ENCODE measurements at regions not wholly inside any gene's neighbourhood (a gene's known extent, or its start where the extent isn't known, plus 50 kb on each side); places are given as distances from the start of the nearest gene placed in this dataset.
"Not testable (repeated sequence)": the region's sequence is repeated elsewhere in the genome, so short reads cannot be mapped to it uniquely, and the experiment has no call there.

DNA sequence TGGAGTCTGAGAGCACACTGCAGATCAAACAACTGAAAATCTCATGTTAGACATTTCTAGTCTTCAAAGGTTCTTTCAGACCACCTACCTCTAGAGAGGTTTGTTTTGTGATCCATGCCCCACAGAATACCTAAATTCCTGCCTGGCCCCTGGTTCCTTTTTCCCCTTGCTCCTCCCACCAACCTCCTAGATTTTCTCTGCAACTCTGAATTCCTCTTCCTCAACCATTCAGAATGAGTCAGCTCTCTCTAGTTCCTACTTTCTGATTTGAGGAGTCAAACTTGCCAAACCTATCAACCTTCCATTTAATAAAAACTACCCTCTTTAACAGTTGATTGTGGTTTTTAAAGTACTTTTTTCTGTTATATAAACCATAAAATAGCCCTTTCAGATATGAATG is 83.2 kb upstream of the ZNF462 start:
- POLR2A ChIA-PET = no interaction called here
- CTCF ChIA-PET = no interaction called here
- TF ChIP-seq, protein P1, sequence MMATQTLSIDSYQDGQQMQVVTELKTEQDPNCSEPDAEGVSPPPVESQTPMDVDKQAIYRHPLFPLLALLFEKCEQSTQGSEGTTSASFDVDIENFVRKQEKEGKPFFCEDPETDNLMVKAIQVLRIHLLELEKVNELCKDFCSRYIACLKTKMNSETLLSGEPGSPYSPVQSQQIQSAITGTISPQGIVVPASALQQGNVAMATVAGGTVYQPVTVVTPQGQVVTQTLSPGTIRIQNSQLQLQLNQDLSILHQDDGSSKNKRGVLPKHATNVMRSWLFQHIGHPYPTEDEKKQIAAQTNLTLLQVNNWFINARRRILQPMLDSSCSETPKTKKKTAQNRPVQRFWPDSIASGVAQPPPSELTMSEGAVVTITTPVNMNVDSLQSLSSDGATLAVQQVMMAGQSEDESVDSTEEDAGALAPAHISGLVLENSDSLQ (IDR thresholded peaks at IDR 0.05) = no peak
- TF ChIP-seq CTBP1 (IDR thresholded peaks at IDR 0.05; ENCODE audit: borderline replicate concordance) (no peak), TARDBP (IDR thresholded peaks at IDR 0.05) (no peak), ZNF384 (IDR thresholded peaks at IDR 0.05) (no peak), SP1 (IDR thresholded peaks at IDR 0.05) (no peak), SUZ12 (IDR thresholded peaks at IDR 0.05) (no peak), LEF1 (IDR thresholded peaks at IDR 0.05; ENCODE audit: borderline replicate concordance) (no peak), ELF4 (IDR thresholded peaks at IDR 0.05) (no peak), FOXK2 (IDR thresholded peaks at IDR 0.05) (no peak), HDGF (IDR thresholded peaks at IDR 0.05; ENCODE audit: borderline replicate concordance) (no peak), BHLHE40 (IDR thresholded peaks at IDR 0.05; ENCODE audit: borderline replicate concordance) (no peak), NFRKB (IDR thresholded peaks at IDR 0.05) (no peak), FOXA1 (IDR thresholded peaks at IDR 0.05) (no peak), L3MBTL2 (conservative IDR thresholded peaks at IDR 0.05) (no peak), ARNT (IDR thresholded peaks at IDR 0.05) (no peak), FOXM1 (IDR thresholded peaks at IDR 0.05; ENCODE audit: borderline replicate concordance) (no peak)
- DNase-seq (ENCODE audit: extremely low spot score) = no peak

DNA sequence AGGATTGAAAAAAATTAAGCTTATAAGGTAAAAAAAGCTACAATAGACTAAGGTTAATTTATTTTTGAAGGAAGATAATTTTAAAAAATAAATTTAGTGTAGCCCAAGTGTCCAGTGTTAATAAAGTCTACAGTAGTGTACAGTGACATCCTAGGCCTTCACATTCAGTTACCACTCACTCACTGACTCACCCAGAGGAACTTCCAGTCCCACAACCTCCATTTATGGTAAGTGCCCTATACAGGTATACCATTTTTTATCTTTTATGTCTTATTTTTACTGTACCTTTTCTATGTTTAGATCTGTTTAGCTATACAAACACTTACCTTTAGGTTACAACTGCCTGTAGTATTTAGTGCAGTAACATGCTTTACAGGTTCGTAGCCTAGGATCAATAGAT is 79.8 kb upstream of the ZNF462 start:
- TF ChIP-seq SUZ12 (IDR thresholded peaks at IDR 0.05) (no peak), L3MBTL2 (conservative IDR thresholded peaks at IDR 0.05) (no peak), FOXM1 (IDR thresholded peaks at IDR 0.05; ENCODE audit: borderline replicate concordance) (no peak), NFRKB (IDR thresholded peaks at IDR 0.05) (no peak), LEF1 (IDR thresholded peaks at IDR 0.05; ENCODE audit: borderline replicate concordance) (no peak), CTBP1 (IDR thresholded peaks at IDR 0.05; ENCODE audit: borderline replicate concordance) (no peak), ELF4 (IDR thresholded peaks at IDR 0.05) (no peak), ARNT (IDR thresholded peaks at IDR 0.05) (no peak), SP1 (IDR thresholded peaks at IDR 0.05) (no peak), ZNF384 (IDR thresholded peaks at IDR 0.05) (no peak), BHLHE40 (IDR thresholded peaks at IDR 0.05; ENCODE audit: borderline replicate concordance) (no peak), TARDBP (IDR thresholded peaks at IDR 0.05) (no peak), FOXA1 (IDR thresholded peaks at IDR 0.05) (no peak), HDGF (IDR thresholded peaks at IDR 0.05; ENCODE audit: borderline replicate concordance) (no peak), FOXK2 (IDR thresholded peaks at IDR 0.05) (no peak)
- TF ChIP-seq, protein P1 (IDR thresholded peaks at IDR 0.05) = no peak
- no peak for DNase-seq (ENCODE audit: extremely low spot score)
- ChIA-PET POLR2A (no interaction called here), CTCF (interaction anchor here (0.6 kb wide), 1 partner anchor 122 kb away, joined by 3 read pairs; no protein-coding TSS in a partner anchor)

DNA sequence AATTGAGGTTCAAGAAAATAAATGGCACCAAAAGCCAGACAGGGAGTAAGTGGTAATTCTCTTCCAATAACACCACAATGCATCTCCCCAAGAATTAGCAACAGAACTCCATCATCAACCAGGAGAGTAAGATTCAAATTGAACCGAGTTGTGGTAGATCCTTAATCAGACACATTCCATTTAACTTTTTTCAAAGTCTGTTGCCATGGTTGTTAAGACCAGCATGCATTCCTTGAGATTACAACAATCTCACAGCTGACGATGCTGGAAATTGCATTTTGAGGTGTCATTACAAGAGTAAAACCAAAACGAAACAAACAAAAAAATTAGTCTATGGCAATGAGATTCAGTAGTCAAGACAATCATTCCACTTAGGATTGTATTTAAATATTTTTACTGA is 78.9 kb upstream of the ZNF462 start:
- TF ChIP-seq BHLHE40 (IDR thresholded peaks at IDR 0.05; ENCODE audit: borderline replicate concordance) (no peak), LEF1 (IDR thresholded peaks at IDR 0.05; ENCODE audit: borderline replicate concordance) (no peak), SP1 (IDR thresholded peaks at IDR 0.05) (no peak), FOXM1 (IDR thresholded peaks at IDR 0.05; ENCODE audit: borderline replicate concordance) (no peak), TARDBP (IDR thresholded peaks at IDR 0.05) (no peak), ELF4 (IDR thresholded peaks at IDR 0.05) (no peak), L3MBTL2 (conservative IDR thresholded peaks at IDR 0.05) (no peak), CTBP1 (IDR thresholded peaks at IDR 0.05; ENCODE audit: borderline replicate concordance) (no peak), FOXK2 (IDR thresholded peaks at IDR 0.05) (no peak), SUZ12 (IDR thresholded peaks at IDR 0.05) (no peak), ZNF384 (IDR thresholded peaks at IDR 0.05) (no peak), NFRKB (IDR thresholded peaks at IDR 0.05) (no peak), FOXA1 (IDR thresholded peaks at IDR 0.05) (no peak), HDGF (IDR thresholded peaks at IDR 0.05; ENCODE audit: borderline replicate concordance) (no peak), ARNT (IDR thresholded peaks at IDR 0.05) (no peak)
- TF ChIP-seq, protein P1 (IDR thresholded peaks at IDR 0.05) = no peak
- CTCF ChIA-PET = no interaction called here
- POLR2A ChIA-PET = no interaction called here
- DNase-seq (ENCODE audit: extremely low spot score) = no peak

DNA sequence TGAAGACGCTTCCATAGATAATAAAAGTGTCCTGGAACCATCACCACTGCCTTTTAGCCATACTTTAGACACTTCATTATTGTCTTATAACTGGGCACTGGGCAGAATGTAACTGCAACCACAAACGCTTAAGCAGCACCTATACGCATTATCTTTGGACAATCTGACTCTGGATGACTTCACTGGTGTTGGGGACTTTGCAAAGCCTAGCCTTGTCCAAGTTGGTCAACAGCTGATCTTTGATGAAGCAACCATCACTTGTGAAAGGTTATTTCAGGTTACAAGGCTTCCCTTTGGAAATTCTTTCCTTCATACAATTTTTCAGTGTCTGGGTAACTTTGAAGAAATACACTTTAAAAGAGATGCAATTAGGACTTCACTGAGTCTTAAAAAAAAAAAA is 77.8 kb upstream of the ZNF462 start:
- CTCF ChIA-PET = no interaction called here
- POLR2A ChIA-PET = no interaction called here
- no peak for TF ChIP-seq FOXA1 (IDR thresholded peaks at IDR 0.05)
- TF ChIP-seq CTBP1 (IDR thresholded peaks at IDR 0.05; ENCODE audit: borderline replicate concordance) = no peak
- TF ChIP-seq TARDBP (IDR thresholded peaks at IDR 0.05) = no peak
- TF ChIP-seq ARNT (IDR thresholded peaks at IDR 0.05) = no peak
- no peak for TF ChIP-seq NFRKB (IDR thresholded peaks at IDR 0.05)
- TF ChIP-seq L3MBTL2 (conservative IDR thresholded peaks at IDR 0.05) = no peak
- no peak for TF ChIP-seq SP1 (IDR thresholded peaks at IDR 0.05)
- TF ChIP-seq ZNF384 (IDR thresholded peaks at IDR 0.05) = no peak
- TF ChIP-seq FOXM1 (IDR thresholded peaks at IDR 0.05; ENCODE audit: borderline replicate concordance) = no peak
- no peak for TF ChIP-seq SUZ12 (IDR thresholded peaks at IDR 0.05)
- TF ChIP-seq BHLHE40 (IDR thresholded peaks at IDR 0.05; ENCODE audit: borderline replicate concordance) = no peak
- TF ChIP-seq HDGF (IDR thresholded peaks at IDR 0.05; ENCODE audit: borderline replicate concordance) = no peak
- no peak for TF ChIP-seq LEF1 (IDR thresholded peaks at IDR 0.05; ENCODE audit: borderline replicate concordance)
- no peak for TF ChIP-seq FOXK2 (IDR thresholded peaks at IDR 0.05)
- no peak for TF ChIP-seq ELF4 (IDR thresholded peaks at IDR 0.05)
- TF ChIP-seq, protein P1 (IDR thresholded peaks at IDR 0.05) = no peak
- no peak for DNase-seq (ENCODE audit: extremely low spot score)

DNA sequence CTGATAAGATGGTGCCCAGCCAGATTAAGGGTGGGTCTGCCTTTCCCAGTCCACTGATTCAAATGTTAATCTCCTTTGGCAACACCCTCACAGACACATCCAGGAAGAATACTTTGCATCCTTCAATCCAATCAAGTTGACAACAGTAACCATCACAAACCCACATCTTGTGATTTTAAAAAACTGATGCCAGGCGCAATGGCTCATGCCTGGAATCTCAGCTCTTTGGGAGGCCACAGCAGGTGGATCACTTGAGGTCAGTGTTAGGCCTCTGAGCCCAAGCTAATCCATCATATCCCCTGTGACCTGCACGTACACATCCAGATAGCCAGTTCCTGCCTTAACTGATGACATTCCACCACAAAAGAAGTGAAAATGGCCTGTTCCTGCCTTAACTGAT is 74.9 kb upstream of the ZNF462 start:
- CTCF ChIA-PET = interaction anchor here (0.7 kb wide), 1 partner anchor 283 kb away, joined by 3 read pairs; no protein-coding TSS in a partner anchor

More for the DNA sequence above, 74.9 kb upstream of the ZNF462 start:
- POLR2A ChIA-PET; DNase-seq (ENCODE audit: extremely low spot score): not testable (repeated sequence)
